H1 (cell line): ENCODE measurements at regions not wholly inside any gene's neighbourhood (a gene's known extent, or its start where the extent isn't known, plus 50 kb on each side); places are given as distances from the start of the nearest gene placed in this dataset.

Experiments used
- CTCF ChIA-PET: fragments of 300-600 bp; sonication (Branson Sonifier 250); formaldehyde crosslinking; loops from one replicate; lab custom pipeline; 2021; ENCODE audit not compliant: partially characterized antibody; lab: Charles Lee
- POLR2A ChIA-PET: fragments of 300-600 bp; sonication (Branson Sonifier 250); formaldehyde crosslinking; loops from one replicate; lab custom pipeline; 2021; ENCODE audit warnings: inconsistent platforms; ENCODE audit not compliant: partially characterized antibody; lab: Charles Lee
- DNase-seq, 2 experiments: peaks; one replicate each; pipeline versions ENCODE4 v3.0.0 to v3.0.0-alpha.2; 2010 to 2022; ENCODE audit warnings: low spot score in 2 of 2, low read depth in 1 of 2, mixed read lengths in 1 of 2
- FAIRE-seq: peaks from 2 replicates; lab custom pipeline; 2011; peaks lifted over from hg19 to GRCh38; lab: Jason Lieb, UNC
- H2AFZ ChIP-seq: 2 replicates; pipeline ENCODE4 v1.8.1; 2012; ENCODE audit warnings: low read length, inconsistent platforms
- H2AK5ac ChIP-seq: 2 replicates; pipeline ENCODE4 v1.6.1; 2013; ENCODE audit warnings: low read depth, low read length
- H2BK120ac ChIP-seq: replicated peaks from 2 replicates; pipeline ENCODE3; 2013; ENCODE audit warnings: low read depth, low read length, inconsistent platforms
- H2BK12ac ChIP-seq: 2 replicates; pipeline ENCODE4 v1.6.1; 2013; ENCODE audit warnings: low read depth, low read length
- H2BK15ac ChIP-seq: 2 replicates; pipeline ENCODE4 v1.6.1; 2013; ENCODE audit warnings: low read length
- H2BK20ac ChIP-seq: 2 replicates; pipeline ENCODE4 v1.6.1; 2013; ENCODE audit warnings: low read length
- H2BK5ac ChIP-seq: 2 replicates; pipeline ENCODE4 v1.6.1; 2013; ENCODE audit warnings: low read depth, low read length
- H3K14ac ChIP-seq: 2 replicates; pipeline ENCODE4 v1.6.1; 2013; ENCODE audit warnings: inconsistent platforms; ENCODE audit not compliant: insufficient read length
- H3K18ac ChIP-seq: 2 replicates; pipeline ENCODE4 v1.6.1; 2013; ENCODE audit warnings: low read length; ENCODE audit errors: extremely low read depth
- H3K23ac ChIP-seq: 2 replicates; pipeline ENCODE4 v1.6.1; 2013; ENCODE audit warnings: inconsistent platforms; ENCODE audit not compliant: insufficient read length
- H3K23me2 ChIP-seq: 2 replicates; pipeline ENCODE4 v1.6.1; 2013; ENCODE audit warnings: low read depth, low read length
- H3K27ac ChIP-seq: 2 replicates; pipeline ENCODE4 v1.6.1; 2011; ENCODE audit warnings: low read depth, low read length, inconsistent platforms
- H3K27me3 ChIP-seq, 4 experiments: replicated peaks in 1 of 4; 1 replicate in 1 of 4; 2 replicates in 3 of 4; pipeline versions ENCODE4 v1.6.1 to v1.8.1; 2011 to 2013; ENCODE audit warnings: low read length in 3 of 4, mild to moderate bottlenecking in 3 of 4, inconsistent platforms in 2 of 4, mixed read lengths in 2 of 4, moderate library complexity in 1 of 4; ENCODE audit not compliant: control insufficient read depth in 3 of 4, insufficient read depth in 3 of 4; ENCODE audit errors: extremely low read depth in 1 of 4
- H3K36me3 ChIP-seq, 4 experiments: 2 replicates each; pipeline versions ENCODE4 v1.6.1 to v1.8.1; 2011 to 2013; ENCODE audit warnings: mild to moderate bottlenecking in 4 of 4, low read length in 3 of 4, moderate library complexity in 2 of 4, control low read depth in 1 of 4, inconsistent platforms in 1 of 4; ENCODE audit not compliant: insufficient read depth in 4 of 4, control insufficient read depth in 2 of 4
- H3K4ac ChIP-seq: replicated peaks from 2 replicates; pipeline ENCODE3; 2013; ENCODE audit warnings: low read length, low read depth, mixed read lengths, inconsistent platforms; ENCODE audit not compliant: insufficient read length
- H3K4me1 ChIP-seq, 4 experiments: replicated peaks in 1 of 4; 1 replicate in 1 of 4; 2 replicates in 3 of 4; pipeline versions ENCODE4 v1.6.1 to v1.8.1; 2011 to 2013; ENCODE audit warnings: low read length in 3 of 4, inconsistent platforms in 2 of 4, mixed read lengths in 1 of 4; ENCODE audit not compliant: insufficient read depth in 4 of 4, control insufficient read depth in 3 of 4
- H3K4me2 ChIP-seq, 2 experiments: 2 replicates each; pipeline versions ENCODE4 v1.6.1 to v1.8.1; 2011 to 2013; ENCODE audit warnings: low read depth in 2 of 2, low read length in 2 of 2, control low read depth in 1 of 2, inconsistent platforms in 1 of 2, mild to moderate bottlenecking in 1 of 2; ENCODE audit not compliant: insufficient read depth in 1 of 2
- H3K4me3 ChIP-seq, 4 experiments: fragments of 200-600, 300-600 bp in 1 of 4; sonication (generic), shearing (Covaris generic), sonication (Bioruptor Twin) in 1 of 4; 2 replicates each; pipeline versions ENCODE4 v1.5.1 to v1.8.1; 2011 to 2016; ENCODE audit warnings: low read length in 4 of 4, low read depth in 3 of 4, control low read depth in 2 of 4, inconsistent platforms in 2 of 4, mild to moderate bottlenecking in 2 of 4, mixed read lengths in 1 of 4, moderate library complexity in 1 of 4; ENCODE audit not compliant: insufficient read depth in 2 of 4; ENCODE audit errors: extremely low read depth in 1 of 4
- H3K56ac ChIP-seq: replicated peaks from 2 replicates; pipeline ENCODE3; 2013; ENCODE audit warnings: low read depth, mild to moderate bottlenecking, mixed read lengths, low read length, inconsistent platforms; ENCODE audit not compliant: insufficient read length
- H3K79me1 ChIP-seq: 2 replicates; pipeline ENCODE4 v1.6.1; 2013; ENCODE audit warnings: low read depth, low read length, control low read depth
- H3K79me2 ChIP-seq, 2 experiments: 2 replicates each; pipeline versions ENCODE4 v1.6.1 to v1.8.1; 2012 to 2013; ENCODE audit warnings: low read length in 2 of 2, mild to moderate bottlenecking in 2 of 2, inconsistent platforms in 1 of 2; ENCODE audit not compliant: insufficient read depth in 2 of 2, control insufficient read depth in 1 of 2
- H3K9ac ChIP-seq, 4 experiments: replicated peaks in 1 of 4; 1 replicate in 1 of 4; 2 replicates in 3 of 4; pipeline versions ENCODE4 v1.6.1 to v1.8.1; 2011 to 2013; ENCODE audit warnings: low read depth in 3 of 4, low read length in 3 of 4, control low read depth in 2 of 4, mild to moderate bottlenecking in 2 of 4, moderate library complexity in 2 of 4, inconsistent platforms in 1 of 4; ENCODE audit errors: extremely low read depth in 1 of 4
- H3K9me3 ChIP-seq, 2 experiments: 2 replicates each; pipeline versions ENCODE4 v1.6.1 to v1.8.1; 2012 to 2013; ENCODE audit warnings: mild to moderate bottlenecking in 2 of 2, moderate library complexity in 2 of 2, control low read depth in 1 of 2, inconsistent platforms in 1 of 2, low read depth in 1 of 2, low read length in 1 of 2, mixed read lengths in 1 of 2; ENCODE audit not compliant: insufficient read depth in 2 of 2
- H4K20me1 ChIP-seq, 2 experiments: replicated peaks in 1 of 2; 2 replicates each; pipeline versions ENCODE3 to v1.8.1; 2011 to 2013; ENCODE audit warnings: inconsistent platforms in 2 of 2, low read length in 2 of 2, mild to moderate bottlenecking in 1 of 2; ENCODE audit not compliant: insufficient read depth in 2 of 2, control insufficient read depth in 1 of 2
- H4K5ac ChIP-seq: 2 replicates; pipeline ENCODE4 v1.6.1; 2013; ENCODE audit warnings: low read length, low read depth, mixed read lengths, inconsistent platforms; ENCODE audit not compliant: insufficient read length
- H4K8ac ChIP-seq: 2 replicates; pipeline ENCODE4 v1.8.0; 2013; ENCODE audit warnings: mild to moderate bottlenecking, moderate library complexity, low read length, inconsistent platforms; ENCODE audit not compliant: insufficient read depth; ENCODE audit errors: extremely low read depth
- H4K91ac ChIP-seq: replicated peaks from 2 replicates; pipeline ENCODE3; 2013; ENCODE audit warnings: low read length, mixed read lengths, inconsistent platforms; ENCODE audit not compliant: insufficient read length
- BACH1 ChIP-seq: IDR thresholded peaks from 2 replicates; pipeline ENCODE4 v1.6.1; 2012; ENCODE audit warnings: low read length, improper control_type of control experiment
- GTF2F1 ChIP-seq: IDR thresholded peaks from 2 replicates; pipeline ENCODE4 v1.6.1; 2012; ENCODE audit warnings: low read depth, low read length, improper control_type of control experiment, borderline replicate concordance
- TBP ChIP-seq: IDR thresholded peaks from 2 replicates; pipeline ENCODE4 v1.6.1; 2011; ENCODE audit warnings: low read depth, low read length, improper control_type of control experiment
- USF2 ChIP-seq: IDR thresholded peaks from 2 replicates; pipeline ENCODE4 v1.6.1; 2011; ENCODE audit warnings: low read length, improper control_type of control experiment
- WGBS, 2 experiments: shearing (Covaris generic) in 1 of 2; methylation state at CpG; one replicate each; pipeline versions ENCODE4 v1.1.6 to v1.1.7; 2013 to 2015; ENCODE audit warnings: low lambda C conversion rate in 2 of 2, mixed read lengths in 2 of 2, inconsistent platforms in 1 of 2, low coverage in 1 of 2, missing lambda C conversion rate in 1 of 2; ENCODE audit not compliant: insufficient replicate concordance in 2 of 2, insufficient coverage in 1 of 2, insufficient read length in 1 of 2; ENCODE audit errors: extremely low coverage in 1 of 2, missing lambda C conversion rate in 1 of 2; 5-methylcytosine and 5-hydroxymethylcytosine counted together

DNA sequence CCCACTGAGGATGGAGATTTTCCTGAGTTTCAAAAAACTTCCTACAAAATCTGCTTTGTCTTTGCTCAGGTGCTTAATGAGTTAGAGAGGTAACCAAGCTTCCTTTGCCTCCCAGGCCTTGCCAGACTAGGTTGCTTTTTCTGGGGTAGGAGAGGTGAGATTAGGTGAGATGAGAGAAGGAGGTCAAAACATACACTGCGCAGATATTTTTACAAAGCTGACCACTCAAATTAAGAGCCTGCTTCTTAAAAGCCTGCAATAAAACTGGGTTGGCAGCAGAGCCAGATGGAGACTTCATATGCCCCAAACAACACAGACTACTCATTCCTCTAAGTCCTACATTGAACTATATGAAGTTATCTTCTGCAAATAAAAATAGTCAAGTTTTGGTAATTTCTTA is 352.5 kb downstream of the NUF2 start:
- Histone ChIP-seq H4K20me1 (no peaks in the 10 kb centered on the region), H2BK120ac (no peak overlapping the region), H3K79me1 (no peaks in the 10 kb centered on the region), H3K18ac (no peak overlapping the region), H3K4me2 (no peak overlapping the region), H3K4me1 (no peaks in the 10 kb centered on the region), H3K79me2 (no peaks in the 10 kb centered on the region), H3K9ac (no peak overlapping the region), H3K27me3 (no peaks in the 10 kb centered on the region), H3K23me2 (no peaks in the 10 kb centered on the region), H2AFZ (peak overlapping the region; percentile 71; the same call in 1 of the 2 replicates), H3K27ac (no peak overlapping the region), H3K9me3 (no peaks in the 10 kb centered on the region), H2BK15ac (no peak overlapping the region), H2BK20ac (0 out of 2 replicates have a peak overlapping the region, but pooled peaks have one; percentile 37), H3K56ac (no peak overlapping the region), H3K4me3 (no peak overlapping the region), H3K36me3 (no peaks in the 10 kb centered on the region), H3K14ac (no peak overlapping the region), H3K23ac (no peak overlapping the region), H2AK5ac (no peak overlapping the region), H4K8ac (no peak overlapping the region), H3K4ac (no peak overlapping the region), H2BK5ac (no peak overlapping the region), H2BK12ac (no peak overlapping the region), H4K91ac (no peak overlapping the region), H4K5ac (no peak overlapping the region)
- TF ChIP-seq USF2 (no peak), GTF2F1 (no peak), TBP (no peak), BACH1 (no peak)
- FAIRE-seq (no peak), DNase-seq (no peak)
- WGBS, 2 experiments, result 86% methylated on average over 1 of the region's 1 CpG; no CpG with 5 or more reads in 1 of the 2 experiments
- ChIA-PET CTCF (no interaction called here), POLR2A (no interaction called here)
